HCT116 (cell line): ENCODE measurements at regions not wholly inside any gene's neighbourhood (a gene's known extent, or its start where the extent isn't known, plus 50 kb on each side); places are given as distances from the start of the nearest gene placed in this dataset.

ENCODE experiments used
- ATAC-seq: fragments of 200-7000 bp; cut with Tn5 transposase; 2 replicates; pipeline ENCODE4 v1.9.1; 2020; ENCODE audit warnings: mild to moderate bottlenecking, moderate library complexity
- BruUV-seq: library from RNA; stranded (reverse); fragments of 400-500 nt; replicated peaks from 2 replicates; lab custom pipeline; 2021; lab: Mats Ljungman, UMichigan
- CTCF ChIA-PET: fragments of 300-600 bp; sonication (Branson Sonifier 250); formaldehyde crosslinking; loops from one replicate; lab custom pipeline; 2021; ENCODE audit warnings: antibody characterized with exemption; lab: Charles Lee
- POLR2A ChIA-PET: fragments of 300-600, 350-600 bp; sonication (Branson Sonifier 250); formaldehyde crosslinking; loops from one replicate; lab custom pipeline; 2021; ENCODE audit warnings: antibody characterized with exemption; lab: Charles Lee
- RAD21 ChIA-PET, 2 experiments: fragments of 300-600 bp; sonication (Branson Sonifier 250); formaldehyde crosslinking; loops; one replicate each; lab custom pipeline; 2023; ENCODE audit warnings: low total read pairs in 2 of 2; ENCODE audit not compliant: uncharacterized antibody in 2 of 2, unreplicated experiment in 2 of 2, low non-redundant PET in 1 of 2; lab: Charles Lee
- DNase-seq: peaks from one replicate; pipeline ENCODE4 v3.0.0-alpha.2; 2010; ENCODE audit warnings: low read depth, low spot score
- H2AFZ ChIP-seq: fragments of 200-600 bp; shearing (Covaris generic), sonication (generic); 2 replicates; pipeline ENCODE4 v1.6.1; 2017; ENCODE audit warnings: low read depth, mixed run types, mixed read lengths, antibody characterized with exemption, low read length; ENCODE audit not compliant: poor library complexity, severe bottlenecking
- H3K27ac ChIP-seq: 2 replicates; pipeline ENCODE4 v1.5.1; 2012; ENCODE audit warnings: low read depth, low read length
- H3K27me3 ChIP-seq: fragments of 200-600 bp; sonication (generic); 2 replicates; pipeline ENCODE4 v1.6.1; 2016; ENCODE audit warnings: mixed run types, low read length, mixed read lengths; ENCODE audit not compliant: insufficient read depth
- H3K36me3 ChIP-seq, 2 experiments: fragments of 200-500 bp in 1 of 2; fragments of 200-600 bp in 1 of 2; sonication (Bioruptor generic) in 1 of 2; sonication (generic) in 1 of 2; 2 replicates each; pipeline versions ENCODE4 v1.5.1 to v1.6.1; 2014 to 2016; ENCODE audit warnings: low read length in 2 of 2, inconsistent platforms in 1 of 2, mixed read lengths in 1 of 2, mixed run types in 1 of 2; ENCODE audit not compliant: insufficient read depth in 2 of 2, control insufficient read depth in 1 of 2
- H3K4me1 ChIP-seq, 2 experiments: fragments of 200-600 bp in 1 of 2; sonication (generic) in 1 of 2; 2 replicates each; pipeline versions ENCODE4 v1.5.1 to v1.6.1; 2012 to 2017; ENCODE audit warnings: low read length in 2 of 2, inconsistent platforms in 1 of 2, mild to moderate bottlenecking in 1 of 2, mixed read lengths in 1 of 2, mixed run types in 1 of 2, moderate library complexity in 1 of 2; ENCODE audit not compliant: insufficient read depth in 2 of 2, control insufficient read depth in 1 of 2
- H3K4me2 ChIP-seq: fragments of 200-600 bp; sonication (generic); 2 replicates; pipeline ENCODE4 v1.6.1; 2017; ENCODE audit warnings: mixed run types, low read length, mixed read lengths
- H3K4me3 ChIP-seq, 2 experiments: fragments of 200-600 bp in 1 of 2; sonication (generic) in 1 of 2; replicated peaks in 1 of 2; 2 replicates each; pipeline ENCODE4 v1.5.1; 2011 to 2016; ENCODE audit warnings: low read length in 2 of 2, control low read depth in 1 of 2, low read depth in 1 of 2, mild to moderate bottlenecking in 1 of 2, mixed read lengths in 1 of 2, mixed run types in 1 of 2
- H3K79me2 ChIP-seq: fragments of 200-600 bp; sonication (generic); 2 replicates; pipeline ENCODE4 v1.6.1; 2017; ENCODE audit warnings: mild to moderate bottlenecking, mixed run types, low read length, moderate library complexity, mixed read lengths; ENCODE audit not compliant: insufficient read depth
- H3K9ac ChIP-seq: fragments of 200-600 bp; sonication (generic); 2 replicates; pipeline ENCODE4 v1.6.1; 2016; ENCODE audit warnings: low read length, mixed read lengths
- H3K9me2 ChIP-seq: fragments of 200-600 bp; sonication (generic), shearing (Covaris generic); 2 replicates; pipeline ENCODE4 v1.6.1; 2017; ENCODE audit warnings: mixed run types, mild to moderate bottlenecking, moderate library complexity; ENCODE audit not compliant: insufficient read depth
- H3K9me3 ChIP-seq, 2 experiments: fragments of 200-500 bp in 1 of 2; fragments of 200-600 bp in 1 of 2; sonication (Bioruptor generic) in 1 of 2; sonication (generic) in 1 of 2; 2 replicates each; pipeline ENCODE4 v1.6.1; 2014 to 2017; ENCODE audit warnings: low read length in 2 of 2, mixed read lengths in 2 of 2, inconsistent platforms in 1 of 2, low read depth in 1 of 2, mild to moderate bottlenecking in 1 of 2, mixed run types in 1 of 2, moderate library complexity in 1 of 2; ENCODE audit not compliant: control insufficient read depth in 1 of 2, insufficient read depth in 1 of 2
- H4K20me1 ChIP-seq: fragments of 200-600 bp; sonication (generic), shearing (Covaris generic); 2 replicates; pipeline ENCODE4 v1.6.1; 2017; ENCODE audit warnings: mixed run types, mild to moderate bottlenecking, moderate library complexity; ENCODE audit not compliant: insufficient read depth
- CBX3 ChIP-seq: IDR thresholded peaks from 2 replicates; pipeline ENCODE4 v1.6.1; 2012; ENCODE audit warnings: low read depth
- CTCF ChIP-seq, 3 experiments: fragments of 200-600 bp in 1 of 3; sonication (generic) in 1 of 3; IDR thresholded peaks in 2 of 3; conservative IDR thresholded peaks in 1 of 3; 2 replicates each; pipeline ENCODE4 v1.5.1; 2012 to 2017; ENCODE audit warnings: low read depth in 2 of 3, low read length in 2 of 3, antibody characterized with exemption in 1 of 3, borderline replicate concordance in 1 of 3, control low read depth in 1 of 3, mild to moderate bottlenecking in 1 of 3, mixed read lengths in 1 of 3, mixed run types in 1 of 3, moderate library complexity in 1 of 3; ENCODE audit not compliant: insufficient read depth in 1 of 3
- EGR1 ChIP-seq: IDR thresholded peaks from 2 replicates; pipeline ENCODE4 v1.6.1; 2012; ENCODE audit warnings: low read depth
- ELF1 ChIP-seq: IDR thresholded peaks from 2 replicates; pipeline ENCODE4 v1.6.1; 2012; ENCODE audit warnings: low read depth, borderline replicate concordance
- EZH2 ChIP-seq: fragments of 200-600 bp; sonication (generic); IDR thresholded peaks from 2 replicates; pipeline ENCODE4 v1.6.1; 2017; ENCODE audit warnings: antibody characterized with exemption, mixed run types
- EZH2phosphoT487 ChIP-seq: fragments of 200-600 bp; IDR thresholded peaks from 2 replicates; pipeline ENCODE4 v1.6.1; 2018; ENCODE audit warnings: antibody characterized with exemption, borderline replicate concordance
- FOSL1 ChIP-seq: IDR thresholded peaks from 2 replicates; pipeline ENCODE4 v1.6.1; 2012; ENCODE audit warnings: low read depth
- JUND ChIP-seq: IDR thresholded peaks from 2 replicates; pipeline ENCODE4 v1.6.1; 2012
- POLR2AphosphoS5 ChIP-seq: IDR thresholded peaks from 2 replicates; pipeline ENCODE4 v1.6.1; 2011; ENCODE audit warnings: mild to moderate bottlenecking, low read depth, low read length, moderate library complexity
- RAD21 ChIP-seq: IDR thresholded peaks from 2 replicates; pipeline ENCODE4 v1.6.1; 2012; ENCODE audit warnings: low read depth, mild to moderate bottlenecking
- SIN3A ChIP-seq: IDR thresholded peaks from 2 replicates; pipeline ENCODE4 v1.6.1; 2012; ENCODE audit warnings: low read depth
- SP1 ChIP-seq: IDR thresholded peaks from 2 replicates; pipeline ENCODE4 v1.6.1; 2012; ENCODE audit warnings: low read depth
- SRF ChIP-seq: IDR thresholded peaks from 2 replicates; pipeline ENCODE4 v1.6.1; 2012; ENCODE audit warnings: low read depth
- TCF7L2 ChIP-seq: IDR thresholded peaks from 2 replicates; pipeline ENCODE4 v1.7.0; 2011; ENCODE audit warnings: borderline replicate concordance, inconsistent platforms; ENCODE audit not compliant: insufficient read depth, insufficient read length; ENCODE audit errors: extremely low read depth
- YY1 ChIP-seq: IDR thresholded peaks from 2 replicates; pipeline ENCODE4 v1.6.1; 2011; ENCODE audit warnings: low read length, low read depth, moderate library complexity, mild to moderate bottlenecking; ENCODE audit not compliant: insufficient replicate concordance; ENCODE audit errors: extremely low read depth
- ZFX ChIP-seq: fragments of 450-650 bp; IDR thresholded peaks from 2 replicates; pipeline ENCODE4 v1.6.1; 2017
- ZNF274 ChIP-seq: fragments of 200-500 bp; sonication (Bioruptor generic); IDR thresholded peaks from 2 replicates; pipeline ENCODE4 v1.6.1; 2014; ENCODE audit warnings: mild to moderate bottlenecking, low read depth, low read length, inconsistent platforms
- intact Hi-C: fragments of 100-400 bp; cut with micrococcal nuclease; formaldehyde crosslinking; loops from 2 replicates; pipeline ENCODE4 v1.10.0; 2022
- TF ChIP-seq, protein P1 (sequence below): IDR thresholded peaks from 2 replicates; pipeline ENCODE4 v1.6.1; 2012
- TF ChIP-seq, protein P2 (sequence below): IDR thresholded peaks from 2 replicates; pipeline ENCODE4 v1.6.1; 2012

DNA sequence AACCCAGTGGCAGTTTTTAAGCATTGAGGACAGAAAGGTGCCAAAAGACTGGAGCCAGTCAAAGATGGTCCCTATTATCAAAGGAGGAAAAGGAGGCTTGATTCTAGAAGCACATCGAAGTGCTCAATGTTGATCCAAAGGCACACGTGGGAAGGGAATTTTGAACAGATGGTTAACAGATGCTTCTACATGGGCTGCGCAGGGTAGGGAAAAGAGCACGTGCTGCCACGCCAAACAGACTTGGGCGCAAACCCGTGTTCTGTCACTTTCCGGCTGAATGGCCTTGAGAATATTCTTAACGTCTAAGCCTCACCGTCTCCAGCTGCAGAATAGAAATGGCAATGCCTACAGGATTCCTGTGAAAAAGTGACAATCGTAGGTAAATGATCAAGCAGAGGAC, 217.9 kb upstream of the MTNR1B start:
- Histone ChIP-seq H3K9me3 (no peaks in the 10 kb centered on the region), H2AFZ (no peak overlapping the region), H3K79me2 (no peaks in the 10 kb centered on the region), H3K27ac (no peak overlapping the region), H3K36me3 (no peaks in the 10 kb centered on the region), H3K4me1 (no peaks in the 10 kb centered on the region), H4K20me1 (no peaks in the 10 kb centered on the region), H3K9ac (no peak overlapping the region), H3K27me3 (no peaks in the 10 kb centered on the region), H3K4me2 (no peak overlapping the region), H3K9me2 (no peaks in the 10 kb centered on the region), H3K4me3 (no peak overlapping the region)
- no peak for ATAC-seq
- BruUV-seq, result no TSS peak
- no peak for DNase-seq
- TF ChIP-seq JUND (no peak), ELF1 (no peak), SIN3A (no peak), TCF7L2 (no peak), RAD21 (no peak), EGR1 (no peak), SRF (no peak), CTCF (IDR thresholded peaks at IDR 0.05 in 2 of 3, conservative IDR thresholded peaks at IDR 0.05 in 1 of 3; ENCODE audit: borderline replicate concordance in 1 of 3, insufficient read depth in 1 of 3, low read depth in 2 of 3, low read length in 2 of 3) (no peak), CBX3 (no peak), YY1 (no peak), POLR2AphosphoS5 (no peak), EZH2phosphoT487 (no peak), EZH2 (no peak), ZNF274 (no peak), ZFX (no peak), FOSL1 (no peak), SP1 (no peak)
- TF ChIP-seq, protein P1, sequence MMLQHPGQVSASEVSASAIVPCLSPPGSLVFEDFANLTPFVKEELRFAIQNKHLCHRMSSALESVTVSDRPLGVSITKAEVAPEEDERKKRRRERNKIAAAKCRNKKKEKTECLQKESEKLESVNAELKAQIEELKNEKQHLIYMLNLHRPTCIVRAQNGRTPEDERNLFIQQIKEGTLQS, result no peak
- TF ChIP-seq, protein P2, sequence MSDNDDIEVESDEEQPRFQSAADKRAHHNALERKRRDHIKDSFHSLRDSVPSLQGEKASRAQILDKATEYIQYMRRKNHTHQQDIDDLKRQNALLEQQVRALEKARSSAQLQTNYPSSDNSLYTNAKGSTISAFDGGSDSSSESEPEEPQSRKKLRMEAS, result no peak
- ChIA-PET POLR2A (no interaction called here), CTCF (no interaction called here), RAD21 (no interaction called here)
- intact Hi-C loops, result no loop called here
